ENCODE measurements at regions not wholly inside any gene's neighbourhood (a gene's known extent, or its start where the extent isn't known, plus 50 kb on each side); places are given as distances from the start of the nearest gene placed in this dataset.

DNA sequence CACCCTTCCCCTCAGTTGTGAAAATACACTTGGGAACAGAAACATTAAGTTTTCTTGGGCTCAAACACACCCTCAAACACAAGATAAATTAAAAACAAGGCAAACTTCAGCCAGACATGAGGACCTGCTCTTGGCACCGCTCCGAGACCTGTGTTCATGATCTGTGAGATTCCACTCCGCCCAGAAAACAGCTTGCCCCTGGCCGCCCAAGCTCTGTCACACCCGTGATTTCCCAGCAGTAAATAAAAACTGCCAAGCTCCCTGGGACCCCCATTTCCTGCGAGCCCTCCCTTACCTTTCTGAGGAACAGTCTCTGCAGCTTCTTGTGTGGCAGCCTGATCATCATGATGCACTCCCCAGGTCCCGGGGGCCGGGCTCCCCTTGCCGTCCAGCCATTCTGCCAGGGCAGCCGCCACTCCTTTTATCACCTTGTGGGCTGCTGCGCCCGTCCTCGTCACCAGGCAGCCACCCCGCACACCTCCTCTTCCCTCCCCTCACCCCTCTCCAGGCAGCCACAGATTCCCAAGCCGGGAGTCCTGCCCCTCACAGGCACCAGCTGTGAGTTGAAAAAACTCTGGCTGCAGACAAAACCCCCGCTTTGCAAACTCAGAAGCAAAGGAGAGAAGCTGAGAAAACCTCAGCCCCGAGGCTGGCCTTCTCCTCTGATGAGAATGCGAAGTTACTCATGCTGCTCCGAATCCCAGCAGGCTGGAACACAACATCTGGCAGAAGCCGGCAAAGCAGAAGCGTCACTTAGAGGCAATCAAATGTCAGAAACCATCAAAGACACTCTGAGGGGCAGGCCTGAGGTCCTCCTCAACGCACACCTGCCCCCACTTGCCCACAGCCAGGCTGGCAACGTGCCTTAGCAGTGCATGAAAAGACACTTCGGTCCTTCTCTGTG, 130.4 kb upstream of the RPS6KA2 start:
- peaks cover 10% of the 10 kb centered on the region for H3K27me3 ChIP-seq (replicated peaks)
- H3K36me3 ChIP-seq (replicated peaks) = no peaks in the 10 kb centered on the region
- DNase-seq = peak; percentile 39
- no peak overlapping the region for H3K27ac ChIP-seq
- in situ Hi-C loops (cut with HindIII; ENCODE audit: low pct_ligation_motif_present, low sequenced_read_pairs) = no loop called here
- TF ChIP-seq, protein P1, sequence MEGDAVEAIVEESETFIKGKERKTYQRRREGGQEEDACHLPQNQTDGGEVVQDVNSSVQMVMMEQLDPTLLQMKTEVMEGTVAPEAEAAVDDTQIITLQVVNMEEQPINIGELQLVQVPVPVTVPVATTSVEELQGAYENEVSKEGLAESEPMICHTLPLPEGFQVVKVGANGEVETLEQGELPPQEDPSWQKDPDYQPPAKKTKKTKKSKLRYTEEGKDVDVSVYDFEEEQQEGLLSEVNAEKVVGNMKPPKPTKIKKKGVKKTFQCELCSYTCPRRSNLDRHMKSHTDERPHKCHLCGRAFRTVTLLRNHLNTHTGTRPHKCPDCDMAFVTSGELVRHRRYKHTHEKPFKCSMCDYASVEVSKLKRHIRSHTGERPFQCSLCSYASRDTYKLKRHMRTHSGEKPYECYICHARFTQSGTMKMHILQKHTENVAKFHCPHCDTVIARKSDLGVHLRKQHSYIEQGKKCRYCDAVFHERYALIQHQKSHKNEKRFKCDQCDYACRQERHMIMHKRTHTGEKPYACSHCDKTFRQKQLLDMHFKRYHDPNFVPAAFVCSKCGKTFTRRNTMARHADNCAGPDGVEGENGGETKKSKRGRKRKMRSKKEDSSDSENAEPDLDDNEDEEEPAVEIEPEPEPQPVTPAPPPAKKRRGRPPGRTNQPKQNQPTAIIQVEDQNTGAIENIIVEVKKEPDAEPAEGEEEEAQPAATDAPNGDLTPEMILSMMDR (IDR thresholded peaks at IDR 0.05; ENCODE audit: low read depth, low read length, missing control alignments) = no peak
- peak overlapping the region; percentile 17 for H3K4me3 ChIP-seq (ENCODE audit: low read depth, low read length)

DNA sequence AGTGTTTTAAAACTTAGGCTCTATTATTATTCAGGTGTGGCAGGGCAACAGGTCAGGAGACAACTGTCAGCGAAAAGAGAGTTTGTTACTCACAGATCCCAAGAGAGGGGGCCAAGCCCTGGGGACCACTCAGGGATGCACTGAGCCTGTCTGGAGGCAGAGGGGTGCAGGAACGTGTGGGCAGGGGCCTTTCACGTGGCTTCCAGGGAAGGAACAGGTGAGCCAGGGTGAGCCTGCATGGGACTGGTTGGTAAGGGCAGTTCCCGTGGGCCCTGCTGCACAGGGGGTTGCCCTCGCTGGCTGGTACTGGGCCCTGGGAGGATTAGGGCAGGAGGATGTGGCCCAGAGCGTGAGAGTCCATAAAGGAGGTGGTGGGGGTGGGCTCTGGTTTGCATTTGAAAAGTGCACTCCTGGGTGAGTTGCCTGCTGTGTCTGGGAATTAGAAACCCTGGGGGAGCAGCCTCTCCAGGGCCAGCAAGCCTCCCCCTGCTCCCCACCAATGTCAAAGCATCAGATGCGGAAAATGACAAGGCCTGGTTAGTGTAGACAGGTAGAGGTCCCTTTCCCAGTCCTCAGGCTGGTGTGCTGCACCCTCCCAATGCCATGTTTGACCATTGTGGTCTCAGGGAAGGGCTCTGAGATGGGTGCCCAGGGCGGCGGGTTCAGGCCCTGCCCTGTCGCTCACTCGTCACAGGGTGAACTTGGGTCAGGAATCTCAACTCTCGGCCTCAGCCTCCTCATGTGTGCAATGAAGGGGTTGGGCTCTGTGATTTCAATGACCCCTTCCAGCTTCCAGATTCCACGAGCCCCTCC, 127.4 kb upstream of the RPS6KA2 start:
- in situ Hi-C loops (cut with HindIII; ENCODE audit: low pct_ligation_motif_present, low sequenced_read_pairs) = no loop called here
- TF ChIP-seq, protein P1 (IDR thresholded peaks at IDR 0.05; ENCODE audit: low read depth, low read length, missing control alignments) = no peak
- H3K27me3 ChIP-seq (replicated peaks) = peaks cover 10% of the 10 kb centered on the region

DNA sequence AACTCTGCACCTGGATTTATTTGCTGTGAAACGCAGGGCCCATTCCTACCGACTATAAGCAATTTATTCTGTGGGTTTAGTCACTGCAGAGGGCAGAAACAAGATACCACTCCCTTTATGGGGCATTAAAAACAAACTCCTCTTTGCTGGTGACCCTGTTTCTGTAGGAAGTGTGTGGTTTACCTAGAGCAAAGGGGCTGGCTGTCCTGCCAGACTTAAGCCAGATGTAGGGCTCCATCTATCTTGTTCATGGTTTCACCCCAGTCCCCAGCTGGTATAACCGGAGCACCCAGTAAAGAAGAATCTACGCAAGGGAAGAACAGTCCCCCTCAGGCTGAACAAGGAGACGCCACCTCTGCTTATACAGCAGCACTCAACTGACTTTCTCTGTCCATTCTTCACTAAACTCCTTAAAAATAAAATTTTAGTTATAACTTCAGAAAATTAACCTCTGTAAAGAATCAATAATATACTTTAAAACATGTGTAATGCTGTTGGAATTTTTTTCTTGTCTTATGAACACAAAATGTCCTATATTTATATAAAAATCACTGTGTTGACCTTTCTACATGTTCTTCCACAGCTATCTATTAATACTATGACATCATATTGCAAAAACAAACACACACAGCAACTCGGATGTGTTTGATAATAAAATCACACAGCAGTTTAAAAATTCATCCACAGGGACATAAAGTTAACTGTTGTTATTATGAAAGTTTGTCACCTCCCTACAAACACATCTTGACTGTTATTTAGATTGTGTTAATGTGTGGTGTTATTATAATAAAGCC, 126.1 kb upstream of the RPS6KA2 start:
- TF ChIP-seq, protein P1 (IDR thresholded peaks at IDR 0.05; ENCODE audit: low read depth, low read length, missing control alignments) = no peak
- Histone ChIP-seq H3K36me3 (replicated peaks) (no peaks in the 10 kb centered on the region), H3K4me3 (ENCODE audit: low read depth, low read length) (no peak overlapping the region), H3K27ac (no peak overlapping the region), H3K27me3 (replicated peaks) (peaks cover 9% of the 10 kb centered on the region)
- in situ Hi-C loops (cut with HindIII; ENCODE audit: low pct_ligation_motif_present, low sequenced_read_pairs) = no loop called here
- no peak for DNase-seq

More for the DNA sequence above, 127.4 kb upstream of the RPS6KA2 start:
- no peaks in the 10 kb centered on the region for H3K36me3 ChIP-seq (replicated peaks)
- DNase-seq = no peak
- H3K4me3 ChIP-seq (ENCODE audit: low read depth, low read length) = no peak overlapping the region
- no peak overlapping the region for H3K27ac ChIP-seq

DNA sequence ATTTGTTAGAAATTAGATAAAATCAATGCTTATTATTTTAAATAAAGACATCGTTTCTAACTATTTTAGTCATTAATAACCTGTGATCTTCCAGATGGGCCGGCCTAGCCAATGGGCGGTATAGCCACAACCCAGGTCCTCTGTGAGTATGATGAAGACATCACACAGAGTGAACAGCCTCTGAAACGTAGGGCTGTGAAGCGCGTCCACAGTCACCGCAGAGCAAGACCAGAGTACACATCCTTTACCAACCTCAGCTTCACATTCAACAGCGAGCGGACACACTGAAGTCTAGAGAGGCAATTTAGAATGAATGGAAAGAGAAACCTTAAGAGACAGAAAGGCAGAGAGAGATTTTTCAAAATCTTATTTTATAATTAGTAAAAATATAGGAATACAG, 125.0 kb upstream of the RPS6KA2 start:
- DNase-seq = no peak
- Histone ChIP-seq H3K27me3 (replicated peaks) (no peaks in the 10 kb centered on the region), H3K4me3 (ENCODE audit: low read depth, low read length) (no peak overlapping the region), H3K36me3 (replicated peaks) (no peaks in the 10 kb centered on the region), H3K27ac (no peak overlapping the region)
- TF ChIP-seq, protein P1 (IDR thresholded peaks at IDR 0.05; ENCODE audit: low read depth, low read length, missing control alignments) = no peak
- in situ Hi-C loops (cut with HindIII; ENCODE audit: low pct_ligation_motif_present, low sequenced_read_pairs) = no loop called here

DNA sequence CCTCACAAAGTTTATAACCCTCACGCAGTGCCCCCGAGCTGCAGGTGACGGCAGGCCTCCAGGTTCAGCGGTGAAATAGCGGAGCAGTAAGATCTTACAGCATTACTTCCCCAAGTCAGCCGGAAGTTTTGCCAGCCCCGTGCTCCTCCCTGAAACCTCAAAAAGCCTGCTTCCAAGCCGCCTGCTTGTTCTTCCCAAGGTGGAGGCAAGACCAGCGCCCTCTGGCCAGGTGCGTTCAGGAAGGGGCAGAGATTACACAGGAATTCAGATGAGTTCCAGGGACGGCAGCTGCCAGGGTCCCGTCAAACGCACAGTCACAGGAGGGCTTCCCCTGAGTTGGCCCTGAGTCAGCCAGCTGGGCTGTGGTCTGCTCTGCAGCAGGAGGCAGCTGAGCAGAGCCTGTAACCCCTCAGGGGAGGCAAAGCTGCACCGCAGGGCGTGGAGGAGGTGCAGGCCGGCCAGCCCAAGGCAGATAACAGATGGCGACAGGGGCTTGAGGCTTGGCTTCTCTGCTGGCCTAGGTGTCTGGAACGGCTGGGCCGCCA, 124.1 kb upstream of the RPS6KA2 start:
- Histone ChIP-seq H3K27me3 (replicated peaks) (no peaks in the 10 kb centered on the region), H3K4me3 (ENCODE audit: low read depth, low read length) (no peak overlapping the region), H3K27ac (no peak overlapping the region), H3K36me3 (replicated peaks) (no peaks in the 10 kb centered on the region)
- TF ChIP-seq, protein P1 (IDR thresholded peaks at IDR 0.05; ENCODE audit: low read depth, low read length, missing control alignments) = no peak
- in situ Hi-C loops (cut with HindIII; ENCODE audit: low pct_ligation_motif_present, low sequenced_read_pairs) = no loop called here
- peak; percentile 6 for DNase-seq
